HG03575 (cell line): ENCODE measurements at regions not wholly inside any gene's neighbourhood (a gene's known extent, or its start where the extent isn't known, plus 50 kb on each side); places are given as distances from the start of the nearest gene placed in this dataset.
"Not testable (repeated sequence)": the region's sequence is repeated elsewhere in the genome, so short reads cannot be mapped to it uniquely, and the experiment has no call there.

Experiments used
- ATAC-seq: cut with Tn5 transposase; IDR thresholded peaks from one replicate; pipeline ENCODE4 v1.9.1; 2021; ENCODE audit not compliant: unreplicated experiment, insufficient number of reproducible peaks, low FRiP score; ENCODE audit errors: extremely low read depth

- no peak for ATAC-seq
These were observed 1673.6 kb upstream of the FLRT2 start for GRCh38 chr14:83856334-83856733.

- no peak for ATAC-seq
These were observed 1669.3 kb upstream of the FLRT2 start for GRCh38 chr14:83860631-83861155.

- no peak for ATAC-seq
These were observed 1666.7 kb upstream of the FLRT2 start for GRCh38 chr14:83863042-83863774.

DNA sequence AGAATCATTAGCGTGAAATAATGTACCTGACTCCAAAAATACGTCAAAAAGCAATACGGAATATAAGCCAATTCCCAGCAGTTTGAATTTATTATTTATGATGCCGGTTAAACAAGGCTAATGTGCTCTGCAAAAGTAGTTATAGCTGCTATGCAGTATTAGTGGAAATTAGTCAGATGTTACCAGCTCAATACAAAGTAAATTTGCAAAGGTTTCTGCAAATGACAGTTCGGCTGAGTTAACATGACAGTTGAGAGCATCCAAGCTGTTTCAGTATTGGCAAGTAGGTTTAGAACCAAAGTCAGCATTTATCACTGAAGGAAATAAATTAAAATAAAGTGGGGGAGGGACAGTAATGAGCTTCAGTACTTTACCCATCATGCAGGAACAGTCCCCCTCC is 1665.8 kb upstream of the FLRT2 start:
- ATAC-seq = no peak

GRCh38 chr14:83867566-83868225 is 1662.2 kb upstream of the FLRT2 start:
- no peak for ATAC-seq

DNA sequence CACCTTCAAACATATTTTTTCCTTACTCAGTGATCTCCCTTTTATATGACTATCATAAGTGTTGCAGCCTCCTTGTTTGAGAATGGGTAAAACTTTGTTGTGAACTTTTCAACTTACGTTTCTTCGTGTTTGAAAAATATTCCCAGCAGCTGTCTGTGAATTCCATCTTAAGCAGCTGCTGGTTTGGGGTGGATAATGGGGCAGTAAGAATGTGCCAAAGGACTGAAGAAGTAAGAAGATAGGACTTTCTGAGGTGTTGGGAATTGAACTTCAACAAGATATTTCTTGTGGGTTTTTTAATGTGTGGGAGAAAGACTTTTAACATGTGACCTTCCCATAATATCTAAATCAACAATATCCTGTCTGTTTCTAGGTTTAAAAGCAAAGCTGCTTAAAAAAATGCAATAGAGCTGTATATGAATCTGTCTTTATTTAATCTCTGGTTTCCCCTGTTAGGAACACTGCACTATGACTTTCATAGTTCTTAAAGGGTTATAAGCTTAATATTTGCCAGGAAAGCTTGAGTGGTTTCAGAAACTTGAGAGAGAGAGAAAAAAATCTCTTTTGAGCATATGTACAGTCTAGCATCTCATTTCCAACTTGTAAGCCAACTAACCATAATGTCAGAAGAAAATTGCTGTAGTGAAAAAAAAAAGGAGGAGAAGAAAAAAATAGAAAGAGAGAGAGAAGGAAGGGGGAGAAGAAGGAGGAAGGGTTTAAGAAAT is 1659.2 kb upstream of the FLRT2 start:
- ATAC-seq = no peak

GRCh38 chr14:83873669-83874068 is 1656.3 kb upstream of the FLRT2 start:
- ATAC-seq = no peak

DNA sequence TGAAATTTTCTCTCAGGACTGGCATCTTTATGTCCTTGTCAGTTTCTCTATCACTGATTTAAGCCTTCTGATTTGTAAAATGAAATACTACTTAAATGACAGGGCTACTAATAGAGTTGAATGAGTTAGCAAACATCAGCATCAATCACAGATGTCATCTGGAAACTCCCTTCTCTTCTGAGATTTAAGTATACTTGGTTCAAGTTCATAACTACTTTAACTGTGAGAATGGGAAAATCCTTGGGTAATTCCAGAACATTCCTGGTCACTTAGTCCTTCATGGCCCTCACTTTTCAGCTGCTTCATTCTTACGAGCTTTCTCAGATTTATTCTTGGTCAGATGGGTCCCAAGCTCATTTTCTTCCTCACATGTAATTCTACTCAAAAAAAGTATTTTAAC is 1655.3 kb upstream of the FLRT2 start:
- no peak for ATAC-seq

- no peak for ATAC-seq
These were observed 1646.2 kb upstream of the FLRT2 start for GRCh38 chr14:83883732-83884131.

GRCh38 chr14:83885837-83886293 is 1644.1 kb upstream of the FLRT2 start:
- no peak for ATAC-seq

- no peak for ATAC-seq
These were observed 1642.1 kb upstream of the FLRT2 start for GRCh38 chr14:83887866-83888265.

- ATAC-seq = no peak
These were observed 1636.5 kb upstream of the FLRT2 start for GRCh38 chr14:83893447-83893846.

GRCh38 chr14:83894568-83894967 is 1635.4 kb upstream of the FLRT2 start:
- no peak for ATAC-seq

DNA sequence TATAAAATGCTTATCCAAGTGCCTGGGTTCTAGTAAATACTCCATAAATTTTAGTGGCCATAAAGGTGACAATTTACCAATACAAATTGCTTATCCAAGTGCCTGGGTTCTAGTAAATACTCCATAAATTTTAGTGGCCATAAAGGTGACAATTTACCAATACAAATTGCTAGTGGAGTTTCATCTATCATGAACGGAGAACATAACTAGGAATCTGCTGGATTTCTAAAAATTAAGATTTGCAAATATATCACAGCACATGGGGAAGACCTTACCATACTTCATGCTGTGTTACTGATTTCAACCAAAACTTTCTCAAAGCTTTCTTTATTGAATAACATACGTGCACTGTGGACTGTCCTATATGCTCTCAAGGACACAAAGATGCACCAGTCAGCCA is 1631.4 kb upstream of the FLRT2 start:
- not testable (repeated sequence) for ATAC-seq

GRCh38 chr14:83899706-83900105 is 1630.2 kb upstream of the FLRT2 start:
- no peak for ATAC-seq

- no peak for ATAC-seq
These were observed 1624.8 kb upstream of the FLRT2 start for GRCh38 chr14:83905157-83905556.

DNA sequence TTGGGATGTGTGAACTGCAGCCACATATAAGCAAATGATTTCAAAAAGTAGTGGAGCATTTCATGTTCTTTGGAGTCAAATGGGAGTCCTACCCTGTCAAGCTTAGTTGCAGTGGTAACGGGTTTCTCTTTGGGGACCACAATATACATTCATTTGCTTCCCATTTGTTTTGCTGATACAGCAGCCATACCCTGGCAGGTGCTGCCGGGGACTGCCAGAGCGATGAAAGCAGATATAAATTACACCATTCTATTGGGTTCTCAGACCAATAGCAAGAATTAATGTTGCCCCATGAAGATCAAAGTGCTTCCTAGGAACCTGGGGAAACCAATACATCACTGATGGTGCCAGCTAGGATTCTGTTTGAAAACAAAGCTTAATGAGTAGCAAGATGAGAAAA is 1621.5 kb upstream of the FLRT2 start:
- ATAC-seq = no peak

- no peak for ATAC-seq
These were observed 1620.4 kb upstream of the FLRT2 start for GRCh38 chr14:83909507-83909906.

- no peak for ATAC-seq
These were observed 1617.8 kb upstream of the FLRT2 start for GRCh38 chr14:83912032-83912642.
